H9 (cell line): ENCODE measurements at regions not wholly inside any gene's neighbourhood (a gene's known extent, or its start where the extent isn't known, plus 50 kb on each side); places are given as distances from the start of the nearest gene placed in this dataset.

Experiments used
- DNase-seq: peaks from one replicate; pipeline ENCODE4 v3.0.0-alpha.2; 2017
- H2AFZ ChIP-seq: one replicate; pipeline ENCODE4 v1.6.1; 2013; ENCODE audit warnings: mild to moderate bottlenecking, low read length, control low read depth, moderate library complexity
- H2AK5ac ChIP-seq: 2 replicates; pipeline ENCODE4 v1.6.1; 2013; ENCODE audit warnings: low read length, control low read depth, mixed read lengths; ENCODE audit not compliant: insufficient read length
- H2BK120ac ChIP-seq: one replicate; pipeline ENCODE4 v1.6.1; 2013; ENCODE audit warnings: low read depth, mild to moderate bottlenecking, low read length, control low read depth, inconsistent platforms; ENCODE audit not compliant: poor library complexity, severe bottlenecking
- H2BK12ac ChIP-seq: 2 replicates; pipeline ENCODE4 v1.6.1; 2013; ENCODE audit warnings: low read length, control low read depth, mixed read lengths, low read depth; ENCODE audit not compliant: insufficient read length
- H2BK15ac ChIP-seq: 2 replicates; pipeline ENCODE4 v1.6.1; 2013; ENCODE audit warnings: low read depth, low read length, control low read depth
- H2BK20ac ChIP-seq: one replicate; pipeline ENCODE4 v1.6.1; 2013; ENCODE audit warnings: low read depth, mild to moderate bottlenecking, low read length, control low read depth, inconsistent platforms; ENCODE audit not compliant: poor library complexity, severe bottlenecking
- H2BK5ac ChIP-seq: 2 replicates; pipeline ENCODE4 v1.6.1; 2013; ENCODE audit warnings: low read length, control low read depth, mixed read lengths; ENCODE audit not compliant: insufficient read length
- H3K14ac ChIP-seq: 2 replicates; pipeline ENCODE4 v1.6.1; 2013; ENCODE audit warnings: low read length, control low read depth; ENCODE audit not compliant: insufficient read depth
- H3K18ac ChIP-seq: 2 replicates; pipeline ENCODE4 v1.6.1; 2013; ENCODE audit warnings: low read depth, mild to moderate bottlenecking, mixed read lengths, low read length, control low read depth; ENCODE audit not compliant: insufficient read length
- H3K23ac ChIP-seq: 2 replicates; pipeline ENCODE4 v1.6.1; 2013; ENCODE audit warnings: low read length, control low read depth, mixed read lengths, low read depth; ENCODE audit not compliant: insufficient read length
- H3K23me2 ChIP-seq: 2 replicates; pipeline ENCODE4 v1.6.1; 2013; ENCODE audit warnings: low read depth, mild to moderate bottlenecking, mixed read lengths, low read length, control low read depth; ENCODE audit not compliant: insufficient read length, poor library complexity, severe bottlenecking
- H3K27ac ChIP-seq: 2 replicates; pipeline ENCODE4 v1.5.1; 2013; ENCODE audit warnings: low read length, control low read depth, mixed read lengths, low read depth; ENCODE audit not compliant: insufficient read length
- H3K27me3 ChIP-seq: 2 replicates; pipeline ENCODE4 v1.6.1; 2013; ENCODE audit warnings: low read length, control low read depth, inconsistent platforms; ENCODE audit not compliant: insufficient read depth
- H3K4ac ChIP-seq: 2 replicates; pipeline ENCODE4 v1.6.1; 2013; ENCODE audit warnings: low read depth, mild to moderate bottlenecking, control low read depth, inconsistent platforms, low read length, moderate library complexity
- H3K4me1 ChIP-seq: 2 replicates; pipeline ENCODE4 v1.6.1; 2013; ENCODE audit warnings: low read length, control low read depth, inconsistent platforms; ENCODE audit not compliant: insufficient read depth
- H3K4me2 ChIP-seq: 2 replicates; pipeline ENCODE4 v1.6.1; 2013; ENCODE audit warnings: low read length, control low read depth, mixed read lengths; ENCODE audit not compliant: insufficient read length, insufficient read depth
- H3K56ac ChIP-seq: 2 replicates; pipeline ENCODE4 v1.6.1; 2013; ENCODE audit warnings: low read depth, mild to moderate bottlenecking, mixed read lengths, low read length, control low read depth; ENCODE audit not compliant: insufficient read length
- H3K79me1 ChIP-seq: 2 replicates; pipeline ENCODE4 v1.6.1; 2013; ENCODE audit warnings: low read depth, mild to moderate bottlenecking, moderate library complexity, low read length, control low read depth, inconsistent platforms; ENCODE audit not compliant: insufficient read depth, poor library complexity, severe bottlenecking
- H3K79me2 ChIP-seq: 2 replicates; pipeline ENCODE4 v1.6.1; 2013; ENCODE audit warnings: low read length, control low read depth, inconsistent platforms; ENCODE audit not compliant: insufficient read depth
- H3K9ac ChIP-seq: 2 replicates; pipeline ENCODE4 v1.6.1; 2013; ENCODE audit warnings: low read length, control low read depth, mixed read lengths; ENCODE audit not compliant: insufficient read length; ENCODE audit errors: extremely low read depth
- H3K9me3 ChIP-seq: one replicate; pipeline ENCODE4 v1.6.1; 2013; ENCODE audit warnings: low read depth, low read length, inconsistent platforms; ENCODE audit not compliant: control insufficient read depth
- H3T11ph ChIP-seq: one replicate; pipeline ENCODE4 v1.6.1; 2013; ENCODE audit warnings: mild to moderate bottlenecking, low read length, control low read depth, inconsistent platforms
- H4K20me1 ChIP-seq: one replicate; pipeline ENCODE4 v1.6.1; 2013; ENCODE audit not compliant: control insufficient read depth, insufficient read length, insufficient read depth
- H4K5ac ChIP-seq: 2 replicates; pipeline ENCODE4 v1.6.1; 2013; ENCODE audit warnings: low read depth, mild to moderate bottlenecking, mixed read lengths, low read length, control low read depth; ENCODE audit not compliant: insufficient read length
- H4K8ac ChIP-seq: replicated peaks from 2 replicates; pipeline ENCODE4 v1.6.1; 2013; ENCODE audit warnings: low read length, control low read depth, mixed read lengths, low read depth; ENCODE audit not compliant: insufficient read length
- H4K91ac ChIP-seq: 2 replicates; pipeline ENCODE4 v1.6.1; 2013; ENCODE audit warnings: low read depth, mild to moderate bottlenecking, moderate library complexity, mixed read lengths, low read length, control low read depth; ENCODE audit not compliant: insufficient read length
- H3K27ac Mint-ChIP-seq, 3 experiments: 2 replicates in 2 of 3; 3 replicates in 1 of 3; pipeline ENCODE4 v1.8.0; 2020 to 2021; ENCODE audit warnings: mixed read lengths in 3 of 3, mild to moderate bottlenecking in 1 of 3, moderate library complexity in 1 of 3
- H3K27me3 Mint-ChIP-seq: 2 replicates; pipeline ENCODE4 v1.8.0; 2021; ENCODE audit warnings: low read depth, mild to moderate bottlenecking, moderate library complexity, mixed read lengths
- H3K36me3 Mint-ChIP-seq, 3 experiments: 2 replicates in 2 of 3; 3 replicates in 1 of 3; pipeline ENCODE4 v1.8.0; 2020 to 2021; ENCODE audit warnings: low read depth in 3 of 3, mixed read lengths in 3 of 3; ENCODE audit not compliant: insufficient read depth in 1 of 3
- H3K4me1 Mint-ChIP-seq, 2 experiments: 2 replicates each; pipeline ENCODE4 v1.8.0; 2020; ENCODE audit warnings: mixed read lengths in 2 of 2
- H3K4me3 Mint-ChIP-seq, 2 experiments: 2 replicates in 1 of 2; 3 replicates in 1 of 2; pipeline ENCODE4 v1.8.0; 2020 to 2021; ENCODE audit warnings: mild to moderate bottlenecking in 2 of 2, mixed read lengths in 2 of 2, moderate library complexity in 1 of 2
- H3K9me3 Mint-ChIP-seq, 2 experiments: 2 replicates in 1 of 2; 3 replicates in 1 of 2; pipeline ENCODE4 v1.8.0; 2020; ENCODE audit warnings: mild to moderate bottlenecking in 2 of 2, mixed read lengths in 2 of 2, moderate library complexity in 1 of 2
- CTCF ChIP-seq: fragments of 200-600 bp; sonication (generic); conservative IDR thresholded peaks from 3 replicates; pipeline ENCODE4 v1.8.0; 2021; ENCODE audit warnings: antibody characterized with exemption, mild to moderate bottlenecking
- WGBS: extraction: QIAGEN DNeasy Blood & Tissue Kit; methylation state at CpG from one replicate; pipeline ENCODE4 v1.1.7; 2013; ENCODE audit warnings: missing lambda C conversion rate, low lambda C conversion rate, mixed read lengths; ENCODE audit not compliant: insufficient read length; ENCODE audit errors: extremely low coverage; 5-methylcytosine and 5-hydroxymethylcytosine counted together

DNA sequence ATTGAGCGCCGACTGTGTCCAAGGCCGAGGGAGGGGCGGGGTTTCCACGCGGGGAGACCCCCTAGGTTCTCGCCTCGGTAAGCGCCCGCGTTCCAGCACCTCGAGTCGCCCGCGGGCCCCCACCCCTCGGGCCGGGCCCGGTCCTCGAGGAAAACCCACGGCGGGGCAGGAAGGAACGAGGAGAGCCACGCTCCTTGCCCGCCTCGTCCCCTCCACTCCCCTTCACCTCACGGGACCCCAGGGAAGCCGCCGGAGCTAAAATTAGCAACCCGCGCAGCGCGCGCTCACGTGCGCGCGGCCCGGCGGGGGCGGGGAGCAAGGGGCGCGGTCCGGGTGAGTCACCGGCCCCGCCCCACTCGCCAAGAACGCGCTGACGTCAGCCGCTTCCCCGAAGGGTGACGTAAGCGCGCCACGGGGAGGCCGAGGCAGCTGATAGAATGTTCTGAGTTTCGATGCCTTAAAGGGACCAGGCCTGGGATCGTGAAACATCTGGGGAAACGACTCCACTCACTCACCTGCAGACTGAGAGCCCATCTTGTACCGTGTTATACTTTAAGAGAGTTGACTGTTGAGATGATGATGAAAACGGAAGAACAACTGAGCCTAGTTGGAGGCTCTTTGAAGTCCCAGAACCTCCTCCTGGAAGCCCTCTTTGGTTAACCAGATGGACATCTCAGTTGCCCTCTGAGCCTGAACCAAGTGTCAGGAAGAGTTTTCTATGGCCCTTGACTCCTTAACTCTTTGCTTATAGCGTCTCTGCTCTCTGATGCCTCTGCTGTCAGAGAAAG is 49.7 kb upstream of the ATF3 start:
- Histone ChIP-seq H3K23ac (no peak overlapping the region), H3K27ac (no peak overlapping the region), H3K27me3 (no peaks in the 10 kb centered on the region), H4K20me1 (no peaks in the 10 kb centered on the region), H2BK12ac (peak overlapping the region; percentile 5), H3K9ac (peak overlapping the region; percentile 9), H3T11ph (no peak overlapping the region), H3K4ac (no peak overlapping the region), H4K5ac (no peak overlapping the region), H2AFZ (peak overlapping the region; percentile 1), H3K79me2 (no peaks in the 10 kb centered on the region), H2BK5ac (no peak overlapping the region), H3K14ac (peak overlapping the region; percentile 69), H2AK5ac (no peak overlapping the region), H3K79me1 (no peaks in the 10 kb centered on the region), H4K8ac (no peak overlapping the region), H4K91ac (no peak overlapping the region), H3K4me1 (no peaks in the 10 kb centered on the region), H3K4me2 (peak overlapping the region; percentile 39), H3K18ac (peak overlapping the region; percentile 70), H3K23me2 (peaks cover 5% of the 10 kb centered on the region), H2BK15ac (no peak overlapping the region), H2BK120ac (no peak overlapping the region), H3K56ac (no peak overlapping the region), H2BK20ac (no peak overlapping the region), H3K9me3 (no peaks in the 10 kb centered on the region)
- peak; percentile 88 for DNase-seq
- H3K27ac Mint-ChIP-seq: peak overlapping the region in 2 of 3 experiments; percentile 94 to 97; a peak in 4 of 7 replicates
- no CpG with 5 or more reads among the region's 62 CpGs for WGBS
- H3K27me3 Mint-ChIP-seq: peaks cover 42% of the 10 kb centered on the region
- H3K9me3 Mint-ChIP-seq: peaks cover 0 to 4% of the 10 kb centered on the region in 2 experiments; a peak in 2 of 5 replicates
- H3K4me3 Mint-ChIP-seq: peak overlapping the region; percentile 64 to 80
- peaks cover 8 to 9% of the 10 kb centered on the region in 2 experiments for H3K4me1 Mint-ChIP-seq
- no peaks in the 10 kb centered on the region for H3K36me3 Mint-ChIP-seq
- TF ChIP-seq CTCF: no peak
